ENCODE measurements at regions not wholly inside any gene's neighbourhood (a gene's known extent, or its start where the extent isn't known, plus 50 kb on each side); places are given as distances from the start of the nearest gene placed in this dataset.
A peak's percentile ranks its signal among the peaks of the same experiment; 100 is the strongest.

GRCh38 chr13:74320282-74320681 lies 186.1 kb upstream of the KLF12 start:
- no peaks in the 10 kb centered on the region for H3K9me2 ChIP-seq (replicated peaks; ENCODE audit: insufficient read depth, low read length)
- TF ChIP-seq CTCF (IDR thresholded peaks at IDR 0.05; ENCODE audit: low read length) = no peak
- no peak for TF ChIP-seq EZH2phosphoT487 (IDR thresholded peaks at IDR 0.05; ENCODE audit: low read length)
- no peak for TF ChIP-seq EZH2 (optimal IDR thresholded peaks at IDR 0.05; ENCODE audit: low read depth, low read length)
- H3K9ac ChIP-seq (ENCODE audit: low read length) = no peak overlapping the region
- H3K4me3 ChIP-seq (ENCODE audit: low read length) = no peak overlapping the region
- H3F3A ChIP-seq (ENCODE audit: insufficient read depth, low read length) = no peaks in the 10 kb centered on the region
- H3K9me3 ChIP-seq (replicated peaks; ENCODE audit: insufficient read depth, low read length) = no peaks in the 10 kb centered on the region
- no peaks in the 10 kb centered on the region for H3K79me2 ChIP-seq (ENCODE audit: low read length)
- H3K27ac ChIP-seq (ENCODE audit: low read length) = no peak overlapping the region
- H2AFZ ChIP-seq (ENCODE audit: low read length) = no peak overlapping the region
- H3K4me2 ChIP-seq (ENCODE audit: low read depth, low read length) = no peak overlapping the region
- DNase-seq = no peak
- no peaks in the 10 kb centered on the region for H4K20me1 ChIP-seq (ENCODE audit: insufficient read depth, low read length)
- no peaks in the 10 kb centered on the region for H3K4me1 ChIP-seq (ENCODE audit: low read length)
- no peaks in the 10 kb centered on the region for H3K36me3 ChIP-seq (replicated peaks; ENCODE audit: insufficient read depth, low read length)
- no peaks in the 10 kb centered on the region for H3K27me3 ChIP-seq (replicated peaks; ENCODE audit: insufficient read depth, low read length)

DNA sequence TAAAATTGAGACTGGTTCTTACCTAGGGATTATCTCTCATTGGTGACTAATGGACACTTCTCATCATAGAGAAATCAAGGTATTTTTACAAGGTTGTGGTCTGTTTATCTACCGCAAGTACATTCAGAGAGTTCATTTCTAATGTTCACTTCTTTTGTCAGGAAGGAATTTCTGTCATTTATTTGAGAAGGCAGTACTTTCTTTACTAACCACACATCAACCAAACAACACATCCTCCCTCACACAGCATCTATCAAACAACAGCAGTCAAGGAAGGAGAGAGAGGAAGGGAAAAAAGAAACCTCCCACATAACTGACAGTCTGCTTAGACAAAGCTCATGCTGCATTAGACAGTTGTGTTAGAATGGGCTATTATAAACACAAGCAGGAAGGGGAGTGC lies 182.3 kb upstream of the KLF12 start:
- no peaks in the 10 kb centered on the region for H3K79me2 ChIP-seq (ENCODE audit: low read length)
- DNase-seq = no peak
- no peaks in the 10 kb centered on the region for H3K36me3 ChIP-seq (replicated peaks; ENCODE audit: insufficient read depth, low read length)
- no peaks in the 10 kb centered on the region for H3K4me1 ChIP-seq (ENCODE audit: low read length)
- H3K27me3 ChIP-seq (replicated peaks; ENCODE audit: insufficient read depth, low read length) = no peaks in the 10 kb centered on the region
- no peak overlapping the region for H3K4me2 ChIP-seq (ENCODE audit: low read depth, low read length)
- H3K4me3 ChIP-seq (ENCODE audit: low read length) = no peak overlapping the region
- H3K9ac ChIP-seq (ENCODE audit: low read length) = no peak overlapping the region
- H3K9me3 ChIP-seq (replicated peaks; ENCODE audit: insufficient read depth, low read length) = no peaks in the 10 kb centered on the region
- no peak overlapping the region for H3K27ac ChIP-seq (ENCODE audit: low read length)
- no peaks in the 10 kb centered on the region for H3F3A ChIP-seq (ENCODE audit: insufficient read depth, low read length)
- no peak for TF ChIP-seq EZH2phosphoT487 (IDR thresholded peaks at IDR 0.05; ENCODE audit: low read length)
- no peak for TF ChIP-seq CTCF (IDR thresholded peaks at IDR 0.05; ENCODE audit: low read length)
- TF ChIP-seq EZH2 (optimal IDR thresholded peaks at IDR 0.05; ENCODE audit: low read depth, low read length) = no peak
- H4K20me1 ChIP-seq (ENCODE audit: insufficient read depth, low read length) = no peaks in the 10 kb centered on the region
- H2AFZ ChIP-seq (ENCODE audit: low read length) = no peak overlapping the region
- no peaks in the 10 kb centered on the region for H3K9me2 ChIP-seq (replicated peaks; ENCODE audit: insufficient read depth, low read length)

GRCh38 chr13:74306496-74306895 lies 172.3 kb upstream of the KLF12 start:
- Histone ChIP-seq H3K79me2 (ENCODE audit: low read length) (no peaks in the 10 kb centered on the region), H3K9me2 (replicated peaks; ENCODE audit: insufficient read depth, low read length) (no peaks in the 10 kb centered on the region), H3K4me1 (ENCODE audit: low read length) (no peaks in the 10 kb centered on the region), H3K4me3 (ENCODE audit: low read length) (no peak overlapping the region), H3K27ac (ENCODE audit: low read length) (no peak overlapping the region), H3K9me3 (replicated peaks; ENCODE audit: insufficient read depth, low read length) (no peaks in the 10 kb centered on the region), H4K20me1 (ENCODE audit: insufficient read depth, low read length) (no peaks in the 10 kb centered on the region), H2AFZ (ENCODE audit: low read length) (no peak overlapping the region), H3K27me3 (replicated peaks; ENCODE audit: insufficient read depth, low read length) (no peaks in the 10 kb centered on the region), H3K9ac (ENCODE audit: low read length) (no peak overlapping the region), H3F3A (ENCODE audit: insufficient read depth, low read length) (no peaks in the 10 kb centered on the region), H3K4me2 (ENCODE audit: low read depth, low read length) (no peak overlapping the region), H3K36me3 (replicated peaks; ENCODE audit: insufficient read depth, low read length) (no peaks in the 10 kb centered on the region)
- peak; percentile 35 for DNase-seq
- TF ChIP-seq EZH2 (optimal IDR thresholded peaks at IDR 0.05; ENCODE audit: low read depth, low read length) (no peak), EZH2phosphoT487 (IDR thresholded peaks at IDR 0.05; ENCODE audit: low read length) (no peak), CTCF (IDR thresholded peaks at IDR 0.05; ENCODE audit: low read length) (no peak)
